HCT116 (cell line): ENCODE measurements at regions not wholly inside any gene's neighbourhood (a gene's known extent, or its start where the extent isn't known, plus 50 kb on each side); places are given as distances from the start of the nearest gene placed in this dataset.

Experiments used
- ATAC-seq: fragments of 200-7000 bp; cut with Tn5 transposase; 2 replicates; pipeline ENCODE4 v1.9.1; 2020; ENCODE audit warnings: mild to moderate bottlenecking, moderate library complexity
- BruUV-seq: library from RNA; stranded (reverse); fragments of 400-500 nt; replicated peaks from 2 replicates; lab custom pipeline; 2021; lab: Mats Ljungman, UMichigan
- CTCF ChIA-PET: fragments of 300-600 bp; sonication (Branson Sonifier 250); formaldehyde crosslinking; loops from one replicate; lab custom pipeline; 2021; ENCODE audit warnings: antibody characterized with exemption; lab: Charles Lee
- POLR2A ChIA-PET: fragments of 300-600, 350-600 bp; sonication (Branson Sonifier 250); formaldehyde crosslinking; loops from one replicate; lab custom pipeline; 2021; ENCODE audit warnings: antibody characterized with exemption; lab: Charles Lee
- RAD21 ChIA-PET, 2 experiments: fragments of 300-600 bp; sonication (Branson Sonifier 250); formaldehyde crosslinking; loops; one replicate each; lab custom pipeline; 2023; ENCODE audit warnings: low total read pairs in 2 of 2; ENCODE audit not compliant: uncharacterized antibody in 2 of 2, unreplicated experiment in 2 of 2, low non-redundant PET in 1 of 2; lab: Charles Lee
- DNase-seq: peaks from one replicate; pipeline ENCODE4 v3.0.0-alpha.2; 2010; ENCODE audit warnings: low read depth, low spot score
- H2AFZ ChIP-seq: fragments of 200-600 bp; shearing (Covaris generic), sonication (generic); 2 replicates; pipeline ENCODE4 v1.6.1; 2017; ENCODE audit warnings: low read depth, mixed run types, mixed read lengths, antibody characterized with exemption, low read length; ENCODE audit not compliant: poor library complexity, severe bottlenecking
- H3K27ac ChIP-seq: 2 replicates; pipeline ENCODE4 v1.5.1; 2012; ENCODE audit warnings: low read depth, low read length
- H3K27me3 ChIP-seq: fragments of 200-600 bp; sonication (generic); 2 replicates; pipeline ENCODE4 v1.6.1; 2016; ENCODE audit warnings: mixed run types, low read length, mixed read lengths; ENCODE audit not compliant: insufficient read depth
- H3K36me3 ChIP-seq, 2 experiments: fragments of 200-500 bp in 1 of 2; fragments of 200-600 bp in 1 of 2; sonication (Bioruptor generic) in 1 of 2; sonication (generic) in 1 of 2; 2 replicates each; pipeline versions ENCODE4 v1.5.1 to v1.6.1; 2014 to 2016; ENCODE audit warnings: low read length in 2 of 2, inconsistent platforms in 1 of 2, mixed read lengths in 1 of 2, mixed run types in 1 of 2; ENCODE audit not compliant: insufficient read depth in 2 of 2, control insufficient read depth in 1 of 2
- H3K4me1 ChIP-seq, 2 experiments: fragments of 200-600 bp in 1 of 2; sonication (generic) in 1 of 2; 2 replicates each; pipeline versions ENCODE4 v1.5.1 to v1.6.1; 2012 to 2017; ENCODE audit warnings: low read length in 2 of 2, inconsistent platforms in 1 of 2, mild to moderate bottlenecking in 1 of 2, mixed read lengths in 1 of 2, mixed run types in 1 of 2, moderate library complexity in 1 of 2; ENCODE audit not compliant: insufficient read depth in 2 of 2, control insufficient read depth in 1 of 2
- H3K4me2 ChIP-seq: fragments of 200-600 bp; sonication (generic); 2 replicates; pipeline ENCODE4 v1.6.1; 2017; ENCODE audit warnings: mixed run types, low read length, mixed read lengths
- H3K4me3 ChIP-seq, 2 experiments: fragments of 200-600 bp in 1 of 2; sonication (generic) in 1 of 2; replicated peaks in 1 of 2; 2 replicates each; pipeline ENCODE4 v1.5.1; 2011 to 2016; ENCODE audit warnings: low read length in 2 of 2, control low read depth in 1 of 2, low read depth in 1 of 2, mild to moderate bottlenecking in 1 of 2, mixed read lengths in 1 of 2, mixed run types in 1 of 2
- H3K79me2 ChIP-seq: fragments of 200-600 bp; sonication (generic); 2 replicates; pipeline ENCODE4 v1.6.1; 2017; ENCODE audit warnings: mild to moderate bottlenecking, mixed run types, low read length, moderate library complexity, mixed read lengths; ENCODE audit not compliant: insufficient read depth
- H3K9ac ChIP-seq: fragments of 200-600 bp; sonication (generic); 2 replicates; pipeline ENCODE4 v1.6.1; 2016; ENCODE audit warnings: low read length, mixed read lengths
- H3K9me2 ChIP-seq: fragments of 200-600 bp; sonication (generic), shearing (Covaris generic); 2 replicates; pipeline ENCODE4 v1.6.1; 2017; ENCODE audit warnings: mixed run types, mild to moderate bottlenecking, moderate library complexity; ENCODE audit not compliant: insufficient read depth
- H3K9me3 ChIP-seq, 2 experiments: fragments of 200-500 bp in 1 of 2; fragments of 200-600 bp in 1 of 2; sonication (Bioruptor generic) in 1 of 2; sonication (generic) in 1 of 2; 2 replicates each; pipeline ENCODE4 v1.6.1; 2014 to 2017; ENCODE audit warnings: low read length in 2 of 2, mixed read lengths in 2 of 2, inconsistent platforms in 1 of 2, low read depth in 1 of 2, mild to moderate bottlenecking in 1 of 2, mixed run types in 1 of 2, moderate library complexity in 1 of 2; ENCODE audit not compliant: control insufficient read depth in 1 of 2, insufficient read depth in 1 of 2
- H4K20me1 ChIP-seq: fragments of 200-600 bp; sonication (generic), shearing (Covaris generic); 2 replicates; pipeline ENCODE4 v1.6.1; 2017; ENCODE audit warnings: mixed run types, mild to moderate bottlenecking, moderate library complexity; ENCODE audit not compliant: insufficient read depth
- CBX3 ChIP-seq: IDR thresholded peaks from 2 replicates; pipeline ENCODE4 v1.6.1; 2012; ENCODE audit warnings: low read depth
- FOSL1 ChIP-seq: IDR thresholded peaks from 2 replicates; pipeline ENCODE4 v1.6.1; 2012; ENCODE audit warnings: low read depth
- POLR2AphosphoS5 ChIP-seq: IDR thresholded peaks from 2 replicates; pipeline ENCODE4 v1.6.1; 2011; ENCODE audit warnings: mild to moderate bottlenecking, low read depth, low read length, moderate library complexity
- SIN3A ChIP-seq: IDR thresholded peaks from 2 replicates; pipeline ENCODE4 v1.6.1; 2012; ENCODE audit warnings: low read depth
- SRF ChIP-seq: IDR thresholded peaks from 2 replicates; pipeline ENCODE4 v1.6.1; 2012; ENCODE audit warnings: low read depth
- ZFX ChIP-seq: fragments of 450-650 bp; IDR thresholded peaks from 2 replicates; pipeline ENCODE4 v1.6.1; 2017
- intact Hi-C: fragments of 100-400 bp; cut with micrococcal nuclease; formaldehyde crosslinking; loops from 2 replicates; pipeline ENCODE4 v1.10.0; 2022
- TF ChIP-seq, protein P1 (sequence below): IDR thresholded peaks from 2 replicates; pipeline ENCODE4 v1.6.1; 2012
- TF ChIP-seq, protein P2 (sequence below): IDR thresholded peaks from 2 replicates; pipeline ENCODE4 v1.6.1; 2012; ENCODE audit warnings: low read depth
- TF ChIP-seq, protein P3 (sequence below): IDR thresholded peaks from 2 replicates; pipeline ENCODE4 v1.6.1; 2011; ENCODE audit warnings: mild to moderate bottlenecking, low read length, moderate library complexity; ENCODE audit not compliant: insufficient replicate concordance; ENCODE audit errors: extremely low read depth

DNA sequence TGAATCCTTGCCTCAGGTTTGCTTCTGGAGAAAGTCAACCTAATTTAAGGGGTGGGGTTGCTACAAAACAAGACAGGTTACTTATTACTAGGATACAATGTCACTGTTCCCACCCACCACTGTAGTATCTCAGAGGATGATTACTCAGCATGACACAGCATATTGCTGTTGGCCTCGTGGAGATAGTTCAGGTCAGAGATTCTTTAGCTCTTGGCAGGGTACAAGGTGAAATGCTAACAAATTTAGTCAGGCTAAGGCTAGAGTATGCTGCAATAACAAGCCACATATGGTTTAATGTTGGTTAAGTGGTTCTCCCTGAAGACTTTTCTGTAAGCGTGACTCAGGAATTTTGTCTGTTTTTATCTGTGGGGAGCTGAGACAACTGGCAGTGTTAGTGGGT is 161.8 kb downstream of the EDEM1 start:
- no peak; the same call in 1 of the 2 replicates for ATAC-seq
- Histone ChIP-seq H4K20me1 (no peaks in the 10 kb centered on the region), H3K9me2 (no peaks in the 10 kb centered on the region), H3K9ac (no peak overlapping the region), H3K27ac (no peak overlapping the region), H3K4me2 (no peak overlapping the region), H3K27me3 (no peaks in the 10 kb centered on the region), H3K4me1 (peaks cover 0 to 12% of the 10 kb centered on the region in 2 experiments; a peak in 1 of 4 replicates), H2AFZ (no peak overlapping the region)
- ChIA-PET CTCF (no interaction called here), RAD21 (no interaction called here)
- intact Hi-C loops, result no loop called here
- TF ChIP-seq CBX3, result no peak
- TF ChIP-seq SRF, result no peak
- TF ChIP-seq, protein P1, sequence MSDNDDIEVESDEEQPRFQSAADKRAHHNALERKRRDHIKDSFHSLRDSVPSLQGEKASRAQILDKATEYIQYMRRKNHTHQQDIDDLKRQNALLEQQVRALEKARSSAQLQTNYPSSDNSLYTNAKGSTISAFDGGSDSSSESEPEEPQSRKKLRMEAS, result no peak
- TF ChIP-seq ZFX, result no peak
- TF ChIP-seq, protein P2, sequence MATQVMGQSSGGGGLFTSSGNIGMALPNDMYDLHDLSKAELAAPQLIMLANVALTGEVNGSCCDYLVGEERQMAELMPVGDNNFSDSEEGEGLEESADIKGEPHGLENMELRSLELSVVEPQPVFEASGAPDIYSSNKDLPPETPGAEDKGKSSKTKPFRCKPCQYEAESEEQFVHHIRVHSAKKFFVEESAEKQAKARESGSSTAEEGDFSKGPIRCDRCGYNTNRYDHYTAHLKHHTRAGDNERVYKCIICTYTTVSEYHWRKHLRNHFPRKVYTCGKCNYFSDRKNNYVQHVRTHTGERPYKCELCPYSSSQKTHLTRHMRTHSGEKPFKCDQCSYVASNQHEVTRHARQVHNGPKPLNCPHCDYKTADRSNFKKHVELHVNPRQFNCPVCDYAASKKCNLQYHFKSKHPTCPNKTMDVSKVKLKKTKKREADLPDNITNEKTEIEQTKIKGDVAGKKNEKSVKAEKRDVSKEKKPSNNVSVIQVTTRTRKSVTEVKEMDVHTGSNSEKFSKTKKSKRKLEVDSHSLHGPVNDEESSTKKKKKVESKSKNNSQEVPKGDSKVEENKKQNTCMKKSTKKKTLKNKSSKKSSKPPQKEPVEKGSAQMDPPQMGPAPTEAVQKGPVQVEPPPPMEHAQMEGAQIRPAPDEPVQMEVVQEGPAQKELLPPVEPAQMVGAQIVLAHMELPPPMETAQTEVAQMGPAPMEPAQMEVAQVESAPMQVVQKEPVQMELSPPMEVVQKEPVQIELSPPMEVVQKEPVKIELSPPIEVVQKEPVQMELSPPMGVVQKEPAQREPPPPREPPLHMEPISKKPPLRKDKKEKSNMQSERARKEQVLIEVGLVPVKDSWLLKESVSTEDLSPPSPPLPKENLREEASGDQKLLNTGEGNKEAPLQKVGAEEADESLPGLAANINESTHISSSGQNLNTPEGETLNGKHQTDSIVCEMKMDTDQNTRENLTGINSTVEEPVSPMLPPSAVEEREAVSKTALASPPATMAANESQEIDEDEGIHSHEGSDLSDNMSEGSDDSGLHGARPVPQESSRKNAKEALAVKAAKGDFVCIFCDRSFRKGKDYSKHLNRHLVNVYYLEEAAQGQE, result no peak
- TF ChIP-seq FOSL1, result no peak
- TF ChIP-seq, protein P3, sequence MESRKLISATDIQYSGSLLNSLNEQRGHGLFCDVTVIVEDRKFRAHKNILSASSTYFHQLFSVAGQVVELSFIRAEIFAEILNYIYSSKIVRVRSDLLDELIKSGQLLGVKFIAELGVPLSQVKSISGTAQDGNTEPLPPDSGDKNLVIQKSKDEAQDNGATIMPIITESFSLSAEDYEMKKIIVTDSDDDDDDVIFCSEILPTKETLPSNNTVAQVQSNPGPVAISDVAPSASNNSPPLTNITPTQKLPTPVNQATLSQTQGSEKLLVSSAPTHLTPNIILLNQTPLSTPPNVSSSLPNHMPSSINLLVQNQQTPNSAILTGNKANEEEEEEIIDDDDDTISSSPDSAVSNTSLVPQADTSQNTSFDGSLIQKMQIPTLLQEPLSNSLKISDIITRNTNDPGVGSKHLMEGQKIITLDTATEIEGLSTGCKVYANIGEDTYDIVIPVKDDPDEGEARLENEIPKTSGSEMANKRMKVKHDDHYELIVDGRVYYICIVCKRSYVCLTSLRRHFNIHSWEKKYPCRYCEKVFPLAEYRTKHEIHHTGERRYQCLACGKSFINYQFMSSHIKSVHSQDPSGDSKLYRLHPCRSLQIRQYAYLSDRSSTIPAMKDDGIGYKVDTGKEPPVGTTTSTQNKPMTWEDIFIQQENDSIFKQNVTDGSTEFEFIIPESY, result no peak
- no peak for TF ChIP-seq SIN3A
- no peak for TF ChIP-seq POLR2AphosphoS5
- TF ChIP-seq, all 23 proteins: peak for 0
- POLR2A ChIA-PET, result no interaction called here
- H3K9me3 ChIP-seq, result no peaks in the 10 kb centered on the region
- no peak for DNase-seq
- no peak overlapping the region for H3K4me3 ChIP-seq
- H3K79me2 ChIP-seq, result no peaks in the 10 kb centered on the region
- BruUV-seq, result no TSS peak
- no peaks in the 10 kb centered on the region for H3K36me3 ChIP-seq
